ENCODE measurements at regions not wholly inside any gene's neighbourhood (a gene's known extent, or its start where the extent isn't known, plus 50 kb on each side); places are given as distances from the start of the nearest gene placed in this dataset.
"Not testable (repeated sequence)": the region's sequence is repeated elsewhere in the genome, so short reads cannot be mapped to it uniquely, and the experiment has no call there.

- DNase-seq = no peak
Measured at GRCh38 chrX:12052109-12052508, 86.2 kb upstream of the FRMPD4 start.

GRCh38 chrX:12058087-12058486, 80.2 kb upstream of the FRMPD4 start:
- DNase-seq = no peak

GRCh38 chrX:12060489-12061260, 77.6 kb upstream of the FRMPD4 start:
- no peak for DNase-seq

DNA sequence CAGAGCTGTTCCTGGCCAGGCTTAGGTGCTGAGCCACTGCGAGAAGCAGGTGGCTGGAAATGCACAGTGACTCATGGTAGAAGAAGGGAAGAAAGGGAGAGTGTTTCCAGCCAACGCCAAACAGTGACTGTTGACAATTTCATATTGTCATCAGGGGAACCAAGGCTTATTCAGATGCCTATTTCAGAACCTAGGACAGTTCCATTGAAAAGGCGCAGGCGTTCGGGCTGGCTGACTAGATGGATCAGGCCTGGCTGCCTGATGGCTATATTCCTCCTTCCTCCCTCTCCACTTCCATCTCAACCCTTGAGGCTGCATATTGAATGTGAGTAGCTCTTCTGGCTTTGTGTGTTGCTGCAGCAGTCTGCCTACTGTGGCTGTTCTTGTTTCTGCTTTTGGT, 73.0 kb upstream of the FRMPD4 start:
- DNase-seq = peak; percentile 6 to 48 (median 25)

- DNase-seq = no peak
Measured at GRCh38 chrX:12076046-12076445, 62.2 kb upstream of the FRMPD4 start.

DNA sequence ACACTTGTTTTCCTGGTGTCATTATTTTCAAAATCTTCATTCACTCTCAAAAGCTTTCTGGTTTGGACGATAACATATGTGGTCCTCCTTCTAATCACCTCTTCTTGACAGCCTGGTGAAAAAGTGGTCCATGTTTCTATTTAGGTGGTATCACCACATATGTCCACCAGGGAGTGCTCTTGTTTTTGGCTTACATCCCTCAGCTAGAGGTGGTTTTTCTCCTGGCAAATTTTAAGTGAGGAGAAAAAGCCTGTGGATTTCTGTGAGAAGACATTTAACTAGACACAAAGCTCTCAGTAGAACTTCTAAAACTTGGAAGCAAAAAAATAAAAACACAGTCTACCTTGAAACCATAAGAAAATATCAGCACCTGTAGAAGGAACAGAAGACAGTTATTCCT, 58.0 kb upstream of the FRMPD4 start:
- peak in 2 of 3 donors; percentile 6 to 13 for DNase-seq

- DNase-seq = not testable (repeated sequence)
Measured at GRCh38 chrX:12082959-12083358, 55.3 kb upstream of the FRMPD4 start.

Measured in muscle of back (tissue), 3 donors.